HG03196 (cell line): ENCODE measurements at regions not wholly inside any gene's neighbourhood (a gene's known extent, or its start where the extent isn't known, plus 50 kb on each side); places are given as distances from the start of the nearest gene placed in this dataset.

Source experiments
- ATAC-seq: cut with Tn5 transposase; IDR thresholded peaks from one replicate; pipeline ENCODE4 v1.9.1; 2021; ENCODE audit not compliant: unreplicated experiment

GRCh38 chr12:59260202-59260601, 335.6 kb upstream of the SLC16A7 start:
- ATAC-seq, result no peak

- ATAC-seq, result no peak
Observed at GRCh38 chr12:59252731-59253130, 332.4 kb upstream of the LRIG3 start.

- ATAC-seq, result no peak
Observed at GRCh38 chr12:59250766-59251165, 330.5 kb upstream of the LRIG3 start.

- ATAC-seq, result no peak
Observed at GRCh38 chr12:59240048-59240447, 319.7 kb upstream of the LRIG3 start.

GRCh38 chr12:59234391-59234790, 314.1 kb upstream of the LRIG3 start:
- no peak for ATAC-seq

- ATAC-seq, result no peak
Observed at GRCh38 chr12:59230334-59230733, 310.0 kb upstream of the LRIG3 start.

GRCh38 chr12:59219148-59219547, 298.8 kb upstream of the LRIG3 start:
- ATAC-seq, result no peak

GRCh38 chr12:59196989-59197388, 276.7 kb upstream of the LRIG3 start:
- ATAC-seq, result no peak

- ATAC-seq, result no peak
Observed at GRCh38 chr12:59194794-59195193, 274.5 kb upstream of the LRIG3 start.

GRCh38 chr12:59193476-59194050, 273.3 kb upstream of the LRIG3 start:
- ATAC-seq, result no peak

- ATAC-seq, result no peak
Observed at GRCh38 chr12:59191372-59191771, 271.1 kb upstream of the LRIG3 start.

- ATAC-seq, result no peak
Observed at GRCh38 chr12:59186451-59186850, 266.1 kb upstream of the LRIG3 start.

- ATAC-seq, result no peak
Observed at GRCh38 chr12:59185295-59185694, 265.0 kb upstream of the LRIG3 start.

GRCh38 chr12:59182658-59183455, 262.6 kb upstream of the LRIG3 start:
- no peak for ATAC-seq

GRCh38 chr12:59182191-59182590, 261.9 kb upstream of the LRIG3 start:
- ATAC-seq, result no peak

GRCh38 chr12:59181196-59181777, 261.0 kb upstream of the LRIG3 start:
- ATAC-seq, result no peak

GRCh38 chr12:59179231-59179630, 258.9 kb upstream of the LRIG3 start:
- no peak for ATAC-seq

- ATAC-seq, result no peak
Observed at GRCh38 chr12:59173695-59174094, 253.4 kb upstream of the LRIG3 start.

- ATAC-seq, result no peak
Observed at GRCh38 chr12:59168647-59169046, 248.3 kb upstream of the LRIG3 start.

- no peak for ATAC-seq
Observed at GRCh38 chr12:59166457-59166856, 246.2 kb upstream of the LRIG3 start.

GRCh38 chr12:59164991-59165718, 244.9 kb upstream of the LRIG3 start:
- ATAC-seq, result no peak

GRCh38 chr12:59164226-59164625, 243.9 kb upstream of the LRIG3 start:
- ATAC-seq, result no peak
